ENCODE measurements at regions not wholly inside any gene's neighbourhood (a gene's known extent, or its start where the extent isn't known, plus 50 kb on each side); places are given as distances from the start of the nearest gene placed in this dataset.
A peak's percentile ranks its signal among the peaks of the same experiment; 100 is the strongest.

- TF ChIP-seq USF2 (IDR thresholded peaks at IDR 0.05) (no peak), SREBF2 (IDR thresholded peaks at IDR 0.05) (no peak), E2F6 (IDR thresholded peaks at IDR 0.05; ENCODE audit: borderline replicate concordance, low read depth) (no peak), FOSL2 (IDR thresholded peaks at IDR 0.05) (no peak), FOSL2 (CRISPR knock-in tag; IDR thresholded peaks at IDR 0.05) (no peak), KDM5A (IDR thresholded peaks at IDR 0.05) (no peak), HES2 (IDR thresholded peaks at IDR 0.05) (no peak), POLR2AphosphoS2 (conservative IDR thresholded peaks at IDR 0.05; ENCODE audit: low read length) (no peak), CBX2 (IDR thresholded peaks at IDR 0.05; ENCODE audit: borderline replicate concordance, low read depth) (no peak), ZNF302 (CRISPR knock-in tag; IDR thresholded peaks at IDR 0.05) (no peak), MAX (IDR thresholded peaks at IDR 0.05) (no peak), HOXB13 (CRISPR knock-in tag; IDR thresholded peaks at IDR 0.05; ENCODE audit: low read depth) (no peak), NFE2L2 (conservative IDR thresholded peaks at IDR 0.05; ENCODE audit: low read length) (no peak)
- POLR2A ChIA-PET, result no interaction called here
- H3K9me3 ChIP-seq, result no peaks in the 10 kb centered on the region
- H3K4me3 ChIP-seq, result no peak overlapping the region
- H3K27ac ChIP-seq, result no peak overlapping the region
- WGBS (ENCODE audit: missing lambda C conversion rate), result 38% methylated on average over 1 of the region's 1 CpG
- FAIRE-seq (no peak), ATAC-seq (peak in 1 of 2 experiments; percentile 36; a peak in 1 of 6 replicates), DNase-seq (ENCODE audit: low read depth in 1 of 2, low spot score in 1 of 2) (peak in 1 of 2 experiments; percentile 20)
- no peak overlapping the region for H3K4me2 ChIP-seq
- CTCF ChIA-PET, result no interaction called here
- H3K4me1 ChIP-seq, result no peaks in the 10 kb centered on the region
Observed at GRCh38 chr11:27599217-27599616, 92.6 kb upstream of the LIN7C start.

GRCh38 chr11:27596802-27597201 is 90.2 kb upstream of the LIN7C start:
- no peak for TF ChIP-seq NPAS2 (CRISPR knock-in tag; IDR thresholded peaks at IDR 0.05; ENCODE audit: borderline replicate concordance)
- no peak for TF ChIP-seq EP300 (IDR thresholded peaks at IDR 0.05)
- TF ChIP-seq ATOH8 (CRISPR knock-in tag; IDR thresholded peaks at IDR 0.05; ENCODE audit: low read depth), result no peak
- TF ChIP-seq HOXB5 (CRISPR knock-in tag; IDR thresholded peaks at IDR 0.05), result no peak
- no peak for TF ChIP-seq REST (IDR thresholded peaks at IDR 0.05)
- Histone ChIP-seq H3K9me3 (no peaks in the 10 kb centered on the region), H3K4me3 (no peak overlapping the region), H3K4me2 (no peak overlapping the region), H3K4me1 (no peaks in the 10 kb centered on the region), H3K27ac (no peak overlapping the region)
- WGBS (ENCODE audit: missing lambda C conversion rate), result 44% methylated on average over 2 of the region's 2 CpGs
- DNase-seq (ENCODE audit: low read depth in 1 of 2, low spot score in 1 of 2) (no peak), FAIRE-seq (no peak), ATAC-seq (no peak)
- CTCF ChIA-PET, result no interaction called here
- POLR2A ChIA-PET, result no interaction called here

- DNase-seq (ENCODE audit: low read depth in 1 of 2, low spot score in 1 of 2) (no peak), ATAC-seq (no peak), FAIRE-seq (no peak)
- ChIA-PET CTCF (no interaction called here), POLR2A (no interaction called here)
- no peaks in the 10 kb centered on the region for H3K4me1 ChIP-seq
- WGBS (ENCODE audit: missing lambda C conversion rate), result 42% methylated on average over 4 of the region's 4 CpGs
- no peak overlapping the region for H3K27ac ChIP-seq
- H3K4me2 ChIP-seq, result no peak overlapping the region
- no peak overlapping the region for H3K4me3 ChIP-seq
- no peaks in the 10 kb centered on the region for H3K9me3 ChIP-seq
- TF ChIP-seq HOXA7 (CRISPR knock-in tag; IDR thresholded peaks at IDR 0.05) (no peak), BCL3 (IDR thresholded peaks at IDR 0.05) (no peak), JUNB (IDR thresholded peaks at IDR 0.05) (no peak), MAZ (IDR thresholded peaks at IDR 0.05; ENCODE audit: borderline replicate concordance, low read depth, low read length) (no peak), KDM5A (IDR thresholded peaks at IDR 0.05) (no peak), BHLHE40 (IDR thresholded peaks at IDR 0.05; ENCODE audit: low read depth, low read length) (no peak), REST (IDR thresholded peaks at IDR 0.05) (no peak), RFX5 (IDR thresholded peaks at IDR 0.05) (no peak), TFCP2L1 (CRISPR knock-in tag; IDR thresholded peaks at IDR 0.05) (no peak)
Observed at GRCh38 chr11:27596388-27596787, 89.8 kb upstream of the LIN7C start.
